GM12873 (cell line): ENCODE measurements at regions not wholly inside any gene's neighbourhood (a gene's known extent, or its start where the extent isn't known, plus 50 kb on each side); places are given as distances from the start of the nearest gene placed in this dataset.
A peak's percentile ranks its signal among the peaks of the same experiment; 100 is the strongest.

Source experiments
- TF ChIP-seq, protein P1 (sequence below): IDR thresholded peaks from 2 replicates; pipeline ENCODE4 v1.5.1; 2012; ENCODE audit warnings: low read depth, mild to moderate bottlenecking, moderate library complexity, low read length, control low read depth; ENCODE audit not compliant: insufficient read depth; ENCODE audit errors: missing control alignments

DNA sequence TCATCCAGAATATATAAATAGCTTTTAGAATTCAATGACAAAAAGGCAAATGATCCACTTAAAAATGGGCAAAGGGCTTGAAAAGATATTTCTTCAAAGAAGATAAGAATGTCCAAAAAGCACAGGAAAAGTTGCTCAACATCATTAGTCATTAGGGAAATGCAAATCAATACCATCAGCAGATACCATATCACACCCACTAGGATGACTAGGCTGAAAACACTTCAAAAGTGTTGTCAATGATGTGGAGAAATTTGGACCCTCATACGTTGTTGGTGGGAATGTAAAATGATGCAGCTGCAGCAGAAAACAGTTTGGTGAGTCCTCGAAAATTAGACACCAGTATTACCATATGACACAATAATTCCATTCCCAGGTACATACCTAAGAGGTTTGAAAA, 303.6 kb upstream of the SLC35B3 start:
- TF ChIP-seq, protein P1, sequence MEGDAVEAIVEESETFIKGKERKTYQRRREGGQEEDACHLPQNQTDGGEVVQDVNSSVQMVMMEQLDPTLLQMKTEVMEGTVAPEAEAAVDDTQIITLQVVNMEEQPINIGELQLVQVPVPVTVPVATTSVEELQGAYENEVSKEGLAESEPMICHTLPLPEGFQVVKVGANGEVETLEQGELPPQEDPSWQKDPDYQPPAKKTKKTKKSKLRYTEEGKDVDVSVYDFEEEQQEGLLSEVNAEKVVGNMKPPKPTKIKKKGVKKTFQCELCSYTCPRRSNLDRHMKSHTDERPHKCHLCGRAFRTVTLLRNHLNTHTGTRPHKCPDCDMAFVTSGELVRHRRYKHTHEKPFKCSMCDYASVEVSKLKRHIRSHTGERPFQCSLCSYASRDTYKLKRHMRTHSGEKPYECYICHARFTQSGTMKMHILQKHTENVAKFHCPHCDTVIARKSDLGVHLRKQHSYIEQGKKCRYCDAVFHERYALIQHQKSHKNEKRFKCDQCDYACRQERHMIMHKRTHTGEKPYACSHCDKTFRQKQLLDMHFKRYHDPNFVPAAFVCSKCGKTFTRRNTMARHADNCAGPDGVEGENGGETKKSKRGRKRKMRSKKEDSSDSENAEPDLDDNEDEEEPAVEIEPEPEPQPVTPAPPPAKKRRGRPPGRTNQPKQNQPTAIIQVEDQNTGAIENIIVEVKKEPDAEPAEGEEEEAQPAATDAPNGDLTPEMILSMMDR: no peak

DNA sequence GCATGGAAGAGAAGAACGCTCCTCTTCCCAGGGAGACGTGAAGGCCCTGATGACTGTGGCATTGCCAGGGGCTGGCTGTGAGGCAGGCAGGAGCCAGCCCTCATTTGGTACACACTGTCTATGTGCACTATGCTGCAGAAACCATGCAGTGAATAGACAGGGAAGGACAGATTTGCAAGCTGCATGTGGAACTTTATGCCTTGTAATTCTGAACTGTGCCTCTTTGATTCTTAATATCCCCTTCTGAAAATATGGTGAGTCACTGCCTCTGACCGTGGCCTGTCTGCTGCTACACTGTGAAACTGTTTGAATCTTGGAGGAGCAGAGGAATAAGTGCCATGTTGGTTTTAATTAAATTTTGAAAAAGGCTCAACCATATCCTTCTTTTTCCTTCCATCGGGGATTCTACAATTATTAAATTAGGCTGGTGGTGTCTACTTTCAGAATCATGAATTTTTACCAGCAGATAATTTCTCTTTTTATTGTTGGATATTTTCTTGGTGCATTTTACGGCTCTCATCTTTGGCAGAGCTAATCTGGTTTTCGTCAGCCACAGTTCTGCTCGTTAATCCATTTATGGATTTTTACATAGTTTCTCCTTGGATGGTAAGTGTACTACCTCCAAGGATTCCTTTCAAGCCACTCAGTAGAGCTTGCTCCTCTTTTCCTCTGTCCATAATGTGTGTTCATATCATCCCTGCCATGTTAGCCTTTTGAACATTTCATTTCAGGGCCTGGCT, 301.0 kb upstream of the SLC35B3 start:
- TF ChIP-seq, protein P1: no peak

DNA sequence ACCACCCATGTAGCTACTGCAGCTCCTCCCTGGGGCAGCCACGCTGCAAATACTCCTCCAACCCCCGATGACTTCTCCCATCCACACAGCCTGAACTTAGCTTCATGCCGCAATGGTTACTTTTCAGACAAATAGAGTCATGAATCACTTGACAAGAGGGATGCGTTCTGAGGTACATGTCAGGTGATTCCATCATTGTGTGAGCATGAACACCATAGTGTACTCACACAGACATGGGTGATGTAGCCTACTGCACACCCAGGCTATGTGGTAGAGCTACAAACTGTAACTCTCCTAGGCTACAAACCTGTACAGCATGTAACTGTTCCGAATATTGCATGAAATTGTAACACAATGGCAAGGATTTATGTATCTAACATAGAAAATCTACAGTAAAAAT, 298.5 kb upstream of the SLC35B3 start:
- TF ChIP-seq, protein P1: no peak

DNA sequence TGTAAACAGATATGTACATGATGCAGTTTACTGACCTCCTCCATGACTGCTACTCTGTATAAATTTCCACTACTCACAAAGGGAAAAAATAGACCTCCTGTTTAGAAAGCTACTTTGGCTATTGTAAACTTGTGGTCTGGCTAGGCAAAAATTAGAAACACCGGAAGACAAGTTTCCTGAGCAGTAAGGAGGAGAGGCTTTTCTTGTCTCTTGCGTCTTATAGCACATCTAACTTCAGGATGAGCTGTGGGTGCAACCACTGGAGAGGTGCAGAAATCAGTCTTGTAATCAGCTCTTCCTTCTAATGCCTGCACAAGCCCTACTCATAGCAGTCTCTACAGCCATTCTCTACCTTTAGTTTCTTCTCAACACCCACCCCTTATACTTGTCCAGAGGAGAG, 296.5 kb upstream of the SLC35B3 start:
- TF ChIP-seq, protein P1: no peak

DNA sequence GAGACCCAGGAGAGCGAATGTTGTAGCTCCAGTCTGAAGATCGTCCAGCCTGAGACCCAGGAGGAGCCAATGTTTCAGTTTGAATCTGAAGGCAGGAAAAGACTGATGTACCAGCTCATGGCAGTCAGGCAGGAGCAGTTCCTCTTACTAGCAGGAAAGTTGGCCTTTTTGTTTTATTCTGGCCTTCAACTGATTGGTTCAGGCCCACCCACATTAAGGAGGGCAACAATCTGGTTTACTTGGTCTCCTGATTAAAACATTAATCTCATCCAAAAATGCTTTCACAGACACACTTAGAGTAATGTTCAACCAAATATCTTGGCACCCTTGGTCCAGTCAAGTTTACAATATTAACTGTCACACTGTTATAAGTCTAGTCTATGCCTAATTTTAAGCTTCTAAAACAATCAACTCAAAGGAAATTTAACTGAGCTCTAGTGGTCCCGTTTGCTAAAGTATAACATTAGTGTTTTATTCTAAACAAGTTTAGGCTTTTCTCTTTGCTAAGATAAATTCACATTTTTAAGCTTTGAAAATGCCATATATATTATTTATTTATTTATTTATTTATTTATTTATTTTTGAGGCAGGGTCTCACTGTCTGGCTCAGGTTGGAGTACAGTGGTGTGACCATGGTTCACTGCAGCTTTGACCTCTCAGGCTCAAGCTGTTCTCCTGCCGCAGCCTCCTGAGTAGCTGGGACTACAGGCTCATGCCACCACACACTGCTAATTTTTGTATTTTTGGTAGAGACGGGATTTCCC, 275.5 kb upstream of the SLC35B3 start:
- TF ChIP-seq, protein P1: no peak

DNA sequence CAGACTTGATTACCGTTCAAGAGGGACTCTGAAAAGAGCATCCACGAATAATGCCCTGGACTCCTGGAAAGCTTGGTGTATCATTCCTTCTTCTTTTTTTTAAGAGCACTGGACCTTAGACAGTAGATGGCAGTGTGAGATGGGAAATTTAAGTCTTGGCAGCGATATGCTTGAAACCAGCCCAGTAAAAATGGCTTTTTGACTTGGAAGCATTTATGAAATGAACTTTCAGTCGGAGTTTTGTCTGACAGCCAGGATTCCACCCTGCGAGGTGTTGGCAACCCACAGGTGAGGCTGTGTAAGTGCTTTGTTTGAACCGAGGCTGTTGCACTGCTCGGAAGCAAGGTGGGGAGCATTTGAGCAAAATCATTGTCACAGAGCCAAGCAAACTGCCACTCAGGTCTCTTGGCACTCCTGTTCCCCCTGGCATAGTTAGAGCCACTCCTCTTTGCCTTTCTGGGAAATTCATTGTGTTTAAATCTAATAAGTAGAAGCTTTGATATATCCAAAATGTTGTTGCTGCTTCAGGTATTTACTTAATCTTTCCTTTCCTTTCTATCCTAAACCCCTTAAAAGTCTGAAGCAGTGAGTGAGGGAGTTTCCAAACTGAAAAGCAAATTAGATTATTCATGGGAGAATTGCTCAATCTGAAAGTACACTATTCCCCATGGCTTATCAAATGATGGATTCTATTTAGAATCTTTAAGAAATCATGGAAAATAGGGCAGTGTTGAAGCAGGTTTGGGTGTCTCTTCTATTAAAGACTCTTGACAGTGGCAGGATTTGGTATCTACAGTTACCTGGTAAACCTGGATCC, 272.8 kb upstream of the SLC35B3 start:
- TF ChIP-seq, protein P1: peak; percentile 41

DNA sequence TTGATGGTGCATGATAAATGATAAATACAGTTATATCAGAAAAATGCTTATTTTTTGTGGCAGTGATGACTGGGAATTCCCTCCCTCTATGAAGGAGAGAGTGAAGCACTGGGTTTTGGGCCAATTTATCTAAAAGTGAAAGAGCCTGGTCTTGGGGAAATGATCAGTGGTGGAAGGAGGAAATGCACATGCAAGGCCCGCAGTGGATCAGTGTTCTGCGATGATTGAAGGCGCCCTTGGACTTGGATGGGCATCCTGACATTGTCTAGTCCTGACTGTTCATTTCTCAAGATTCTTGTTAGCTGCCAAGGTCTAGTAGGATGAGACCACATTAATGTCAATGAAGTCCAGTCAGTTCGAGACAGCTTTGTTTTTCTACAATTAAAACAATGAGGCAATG, 272.0 kb upstream of the SLC35B3 start:
- TF ChIP-seq, protein P1: no peak
